A549 (cell line): ENCODE measurements at regions not wholly inside any gene's neighbourhood (a gene's known extent, or its start where the extent isn't known, plus 50 kb on each side); places are given as distances from the start of the nearest gene placed in this dataset.

ENCODE experiments used
- CTCF ChIP-seq: fragments of >200 bp; sonication (Bioruptor Twin); formaldehyde crosslinking; IDR thresholded peaks from 3 replicates; pipeline ENCODE4 v1.5.1; 2016
- HDAC2 ChIP-seq: fragments of 200-600 bp; sonication (generic); IDR thresholded peaks from 2 replicates; pipeline ENCODE4 v1.6.1; 2016
- MAX ChIP-seq: IDR thresholded peaks from 2 replicates; pipeline ENCODE4 v1.6.1; 2012
- POLR2A ChIP-seq: IDR thresholded peaks from 2 replicates; pipeline ENCODE4 v1.6.1; 2012; ENCODE audit warnings: mild to moderate bottlenecking, low read length
- POLR2AphosphoS2 ChIP-seq: conservative IDR thresholded peaks from 2 replicates; pipeline ENCODE4 v1.6.1; 2012; ENCODE audit warnings: low read length, improper control_type of control experiment, inconsistent platforms
- RAD21 ChIP-seq, 2 experiments: fragments of >200 bp in 1 of 2; sonication (Bioruptor Twin) in 1 of 2; formaldehyde crosslinking in 1 of 2; IDR thresholded peaks in 1 of 2; conservative IDR thresholded peaks in 1 of 2; 2 replicates in 1 of 2; 3 replicates in 1 of 2; pipeline ENCODE4 v1.6.1; 2012 to 2018; ENCODE audit warnings: inconsistent platforms in 1 of 2
- ZSCAN20 ChIP-seq: fragments of 250-450 bp; sonication (Bioruptor Pico); IDR thresholded peaks from 2 replicates; pipeline ENCODE4 v1.8.0; 2022; ENCODE audit warnings: mild to moderate bottlenecking, moderate library complexity

- no peak for TF ChIP-seq CTCF
- TF ChIP-seq RAD21 (conservative IDR thresholded peaks at IDR 0.05 in 1 of 2, IDR thresholded peaks at IDR 0.05 in 1 of 2): no peak
- no peak for TF ChIP-seq ZSCAN20
- TF ChIP-seq POLR2AphosphoS2: no peak
- TF ChIP-seq HDAC2: no peak
- no peak for TF ChIP-seq POLR2A
- no peak for TF ChIP-seq MAX
These were observed 66.8 kb downstream of the DOP1B start for GRCh38 chr21:36223451-36223850.
